GM12878 (cell line): ENCODE measurements at regions not wholly inside any gene's neighbourhood (a gene's known extent, or its start where the extent isn't known, plus 50 kb on each side); places are given as distances from the start of the nearest gene placed in this dataset.

Experiments
- ATAC-seq: fragments of 200-7000 bp; cut with Tn5 transposase; 3 replicates; pipeline ENCODE4 v1.9.1; 2020; ENCODE audit warnings: mild to moderate bottlenecking, moderate library complexity
- BruUV-seq: library from RNA; stranded (reverse); fragments of 400-500 nt; replicated peaks from 2 replicates; lab custom pipeline; 2021; lab: Mats Ljungman, UMichigan
- CTCF ChIA-PET: fragments of 300-600 bp; sonication (Branson Sonifier 250); formaldehyde crosslinking; extraction: SDS; loops from one replicate; lab custom pipeline; 2021; ENCODE audit warnings: inconsistent platforms; lab: Yijun Ruan, JAX
- POLR2A ChIA-PET: fragments of 350-600 bp; formaldehyde crosslinking; extraction: SDS; loops from one replicate; lab custom pipeline; 2021; ENCODE audit warnings: inconsistent platforms; lab: Charles Lee
- RAD21 ChIA-PET: fragments of 300-600 bp; sonication (Branson Sonifier 250); formaldehyde crosslinking; loops from one replicate; lab custom pipeline; 2023; ENCODE audit warnings: antibody characterized with exemption; ENCODE audit not compliant: unreplicated experiment; lab: Charles Lee
- SMC1A ChIA-PET: fragments of 300-600 bp; sonication (Branson Sonifier 250); formaldehyde crosslinking; loops from one replicate; lab custom pipeline; 2023; ENCODE audit not compliant: unreplicated experiment, uncharacterized antibody; lab: Charles Lee
- DNase-seq: peaks from one replicate; pipeline ENCODE4 v3.0.0-alpha.2; 2011; ENCODE audit warnings: low read depth, low spot score
- FAIRE-seq: peaks from 3 replicates; lab custom pipeline; 2011; peaks lifted over from hg19 to GRCh38; lab: Jason Lieb, UNC
- H2AFZ ChIP-seq: 2 replicates; pipeline ENCODE4 v1.6.0; 2011; ENCODE audit warnings: low read depth, low read length, control low read depth; ENCODE audit not compliant: control insufficient read depth
- H3K27ac ChIP-seq: 2 replicates; pipeline ENCODE4 v1.5.1; 2011; ENCODE audit warnings: control low read depth; ENCODE audit not compliant: control insufficient read depth, insufficient read depth
- H3K27me3 ChIP-seq, 2 experiments: replicated peaks in 1 of 2; 2 replicates each; pipeline versions ENCODE4 v1.6.0 to v1.6.1; 2011; ENCODE audit warnings: low read length in 1 of 2; ENCODE audit not compliant: control insufficient read depth in 2 of 2, insufficient read depth in 2 of 2
- H3K36me3 ChIP-seq, 2 experiments: 2 replicates each; pipeline ENCODE4 v1.5.1; 2011; ENCODE audit warnings: low read length in 1 of 2; ENCODE audit not compliant: control insufficient read depth in 2 of 2, insufficient read depth in 2 of 2
- H3K4me1 ChIP-seq: 2 replicates; pipeline ENCODE4 v1.6.1; 2011; ENCODE audit warnings: mild to moderate bottlenecking, low read length, moderate library complexity, mixed read lengths; ENCODE audit not compliant: control insufficient read depth, insufficient read depth
- H3K4me2 ChIP-seq: 2 replicates; pipeline ENCODE4 v1.6.0; 2011; ENCODE audit warnings: control low read depth; ENCODE audit not compliant: control insufficient read depth, insufficient read depth
- H3K4me3 ChIP-seq: fragments of 200-600 bp; sonication (generic); 2 replicates; pipeline ENCODE4 v1.5.1; 2016
- H3K79me2 ChIP-seq: 2 replicates; pipeline ENCODE4 v1.6.0; 2011; ENCODE audit warnings: low read length; ENCODE audit not compliant: control insufficient read depth, insufficient read depth
- H3K9ac ChIP-seq: 2 replicates; pipeline ENCODE4 v1.8.0; 2011; ENCODE audit warnings: low read length, control low read depth, mixed read lengths; ENCODE audit not compliant: control insufficient read depth, insufficient read depth
- H3K9me3 ChIP-seq: replicated peaks from 3 replicates; pipeline ENCODE4 v1.5.1; 2011; ENCODE audit warnings: mild to moderate bottlenecking, low read length; ENCODE audit not compliant: control insufficient read depth, insufficient read depth
- H4K20me1 ChIP-seq: 2 replicates; pipeline ENCODE4 v1.6.0; 2011; ENCODE audit not compliant: control insufficient read depth, insufficient read depth
- ASH2L ChIP-seq: fragments of 300-600, 200-600 bp; sonication (generic); IDR thresholded peaks from 2 replicates; pipeline ENCODE4 v1.6.1; 2017; ENCODE audit warnings: low read depth, mild to moderate bottlenecking, borderline replicate concordance
- ATF7 ChIP-seq: fragments of 450-650 bp; IDR thresholded peaks from 2 replicates; pipeline ENCODE4 v1.6.1; 2016; ENCODE audit warnings: low read depth, mild to moderate bottlenecking
- CBX5 ChIP-seq: sonication (generic); IDR thresholded peaks from 2 replicates; pipeline ENCODE4 v1.6.1; 2016; ENCODE audit warnings: low read depth, moderate library complexity, mild to moderate bottlenecking, inconsistent platforms
- CEBPB ChIP-seq, 2 experiments: fragments of 150-350 bp in 1 of 2; IDR thresholded peaks; 2 replicates each; pipeline ENCODE4 v1.6.1; 2012 to 2014; ENCODE audit warnings: low read depth in 2 of 2, low read length in 2 of 2, borderline replicate concordance in 1 of 2, inconsistent platforms in 1 of 2
- E2F8 ChIP-seq: fragments of 450-650 bp; IDR thresholded peaks from 2 replicates; pipeline ENCODE4 v1.6.1; 2018; ENCODE audit warnings: mild to moderate bottlenecking, low read depth, moderate library complexity; ENCODE audit not compliant: partially characterized antibody
- E4F1 ChIP-seq: fragments of 450-650 bp; IDR thresholded peaks from 2 replicates; pipeline ENCODE4 v1.6.1; 2018; ENCODE audit warnings: borderline replicate concordance, mild to moderate bottlenecking; ENCODE audit not compliant: partially characterized antibody
- FOS ChIP-seq: IDR thresholded peaks from 3 replicates; pipeline ENCODE4 v1.6.1; 2011; ENCODE audit warnings: borderline replicate concordance; ENCODE audit not compliant: insufficient read length; ENCODE audit errors: extremely low read depth
- HDAC2 ChIP-seq: fragments of 200-600 bp; sonication (generic); IDR thresholded peaks from 2 replicates; pipeline ENCODE4 v1.6.1; 2017
- HDAC6 ChIP-seq: fragments of 200-600 bp; sonication (generic); IDR thresholded peaks from one replicate; pipeline ENCODE4 v1.8.0; 2017; ENCODE audit warnings: antibody characterized with exemption; ENCODE audit not compliant: unreplicated experiment
- HDGF ChIP-seq: fragments of 450-650 bp; IDR thresholded peaks from 2 replicates; pipeline ENCODE4 v1.6.1; 2016; ENCODE audit warnings: antibody characterized with exemption
- IRF4 ChIP-seq: IDR thresholded peaks from 2 replicates; pipeline ENCODE4 v1.6.1; 2011; ENCODE audit warnings: low read depth, low read length
- MTA3 ChIP-seq: IDR thresholded peaks from 2 replicates; pipeline ENCODE4 v1.6.1; 2012; ENCODE audit warnings: low read length, inconsistent platforms, borderline replicate concordance
- MYB ChIP-seq: fragments of 150-350 bp; IDR thresholded peaks from 2 replicates; pipeline ENCODE4 v1.6.1; 2014; ENCODE audit warnings: mild to moderate bottlenecking, low read depth, low read length, borderline replicate concordance
- NBN ChIP-seq: fragments of 450-650 bp; IDR thresholded peaks from 2 replicates; pipeline ENCODE4 v1.6.1; 2016
- PML ChIP-seq: IDR thresholded peaks from 2 replicates; pipeline ENCODE4 v1.6.1; 2012; ENCODE audit warnings: low read length, inconsistent platforms
- SMAD5 ChIP-seq: IDR thresholded peaks from 2 replicates; pipeline ENCODE4 v1.6.1; 2016; ENCODE audit warnings: antibody characterized with exemption, low read depth
- SUPT20H ChIP-seq: IDR thresholded peaks from 2 replicates; pipeline ENCODE4 v1.6.1; 2011; ENCODE audit warnings: low read depth, mild to moderate bottlenecking, low read length, moderate library complexity, borderline replicate concordance; ENCODE audit not compliant: control insufficient read depth
- YY1 ChIP-seq: IDR thresholded peaks from 2 replicates; pipeline ENCODE4 v1.6.1; 2011; ENCODE audit warnings: low read depth, mild to moderate bottlenecking, low read length
- WGBS: methylation state at CpG from one replicate; pipeline ENCODE4 v1.1.6; 2016; ENCODE audit warnings: low lambda C conversion rate; ENCODE audit not compliant: insufficient replicate concordance, insufficient coverage; ENCODE audit errors: missing lambda C conversion rate; 5-methylcytosine and 5-hydroxymethylcytosine counted together
- in situ Hi-C: fragments of 300-500 bp; cut with MboI; formaldehyde crosslinking; loops from 9 replicates; pipeline ENCODE4 v1.14.3; 2018; ENCODE audit warnings: mixed read lengths
- intact Hi-C: fragments of 100-400 bp; cut with micrococcal nuclease; formaldehyde crosslinking; loops from one replicate; pipeline ENCODE4 v1.14.2; 2022; ENCODE audit not compliant: unreplicated experiment
- TF ChIP-seq, protein P1 (sequence below): IDR thresholded peaks from 2 replicates; pipeline ENCODE4 v1.6.1; 2012; ENCODE audit warnings: low read length, inconsistent platforms

DNA sequence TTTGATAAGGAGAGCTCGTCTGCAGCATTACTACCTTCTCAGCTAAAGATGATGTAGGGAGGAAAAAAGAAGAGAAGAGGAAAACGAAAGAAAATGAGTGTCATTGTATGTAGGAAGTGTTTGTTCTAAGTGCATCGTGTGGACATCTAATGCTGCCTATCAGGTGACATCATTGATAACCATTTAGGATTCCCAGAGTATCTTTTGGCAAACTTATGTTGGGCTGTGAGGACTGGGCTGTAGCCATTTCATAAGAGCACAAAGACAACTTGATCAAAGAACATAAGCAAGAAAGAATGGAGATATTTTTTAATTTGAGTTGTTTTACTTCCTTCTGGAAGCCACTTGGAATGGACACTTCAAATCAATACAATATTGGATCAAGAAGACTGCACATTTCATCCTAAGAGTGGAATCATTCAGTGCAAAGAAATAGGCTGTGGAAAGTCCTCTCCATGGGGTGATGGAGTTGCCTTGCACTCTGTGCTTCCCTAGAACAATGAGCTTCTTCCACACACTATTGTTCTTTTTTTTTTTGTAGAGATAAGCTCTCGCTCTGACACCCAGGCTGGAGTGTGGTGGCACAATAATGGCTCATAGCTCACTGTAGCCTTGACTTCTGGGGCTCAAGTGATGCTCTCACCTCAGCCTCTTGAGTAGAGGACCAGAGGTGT lies 52.4 kb upstream of the UBL3 start:
- ATAC-seq (no peak), FAIRE-seq (no peak), DNase-seq (no peak)
- Histone ChIP-seq H3K36me3 (no peaks in the 10 kb centered on the region), H3K9me3 (no peaks in the 10 kb centered on the region), H4K20me1 (no peaks in the 10 kb centered on the region), H3K27ac (no peak overlapping the region), H3K4me1 (peaks cover 5% of the 10 kb centered on the region; the same call in 1 of the 2 replicates), H2AFZ (no peak overlapping the region), H3K9ac (no peak overlapping the region), H3K4me3 (no peak overlapping the region), H3K79me2 (no peaks in the 10 kb centered on the region), H3K4me2 (no peak overlapping the region), H3K27me3 (no peaks in the 10 kb centered on the region)
- CTCF ChIA-PET = interaction anchor here (1.8 kb wide), 1 partner anchor 12 kb away, joined by 4 read pairs; no protein-coding TSS in a partner anchor
- intact Hi-C loops = no loop called here
- SMC1A ChIA-PET = interaction anchor here (0.7 to 1.6 kb wide), 4 partner anchors 10 to 26 kb away, joined by 3 to 4 read pairs (median 3); no protein-coding TSS in a partner anchor
- POLR2A ChIA-PET = no interaction called here
- WGBS = 15% methylated on average over 4 of the region's 4 CpGs
- BruUV-seq = no TSS peak
- RAD21 ChIA-PET = no interaction called here
- in situ Hi-C loops = no loop called here
- TF ChIP-seq E2F8 (no peak), HDAC6 (no peak), ATF7 (no peak), FOS (no peak), HDGF (no peak), MTA3 (no peak), PML (no peak), IRF4 (no peak), E4F1 (no peak), CBX5 (no peak), SMAD5 (no peak), MYB (no peak), YY1 (no peak), CEBPB (IDR thresholded peaks at IDR 0.05; ENCODE audit: borderline replicate concordance in 1 of 2, low read depth in 2 of 2, low read length in 2 of 2) (no peak), ASH2L (no peak), SUPT20H (no peak), NBN (no peak), HDAC2 (no peak)
- TF ChIP-seq, protein P1, sequence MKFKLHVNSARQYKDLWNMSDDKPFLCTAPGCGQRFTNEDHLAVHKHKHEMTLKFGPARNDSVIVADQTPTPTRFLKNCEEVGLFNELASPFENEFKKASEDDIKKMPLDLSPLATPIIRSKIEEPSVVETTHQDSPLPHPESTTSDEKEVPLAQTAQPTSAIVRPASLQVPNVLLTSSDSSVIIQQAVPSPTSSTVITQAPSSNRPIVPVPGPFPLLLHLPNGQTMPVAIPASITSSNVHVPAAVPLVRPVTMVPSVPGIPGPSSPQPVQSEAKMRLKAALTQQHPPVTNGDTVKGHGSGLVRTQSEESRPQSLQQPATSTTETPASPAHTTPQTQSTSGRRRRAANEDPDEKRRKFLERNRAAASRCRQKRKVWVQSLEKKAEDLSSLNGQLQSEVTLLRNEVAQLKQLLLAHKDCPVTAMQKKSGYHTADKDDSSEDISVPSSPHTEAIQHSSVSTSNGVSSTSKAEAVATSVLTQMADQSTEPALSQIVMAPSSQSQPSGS = no peak
